Stimulated activated CD8-positive, alpha-beta memory T cell treated with anti-CD3 and anti-CD28 coated beads, Interleukin-7, amount 100 ng/mL, for 24 hours (primary cell): ENCODE measurements at regions not wholly inside any gene's neighbourhood (a gene's known extent, or its start where the extent isn't known, plus 50 kb on each side); places are given as distances from the start of the nearest gene placed in this dataset.

ENCODE experiments used
- DNase-seq: peaks from one replicate; pipeline ENCODE4 v3.0.0-alpha.2; 2020; ENCODE audit warnings: low read depth

DNA sequence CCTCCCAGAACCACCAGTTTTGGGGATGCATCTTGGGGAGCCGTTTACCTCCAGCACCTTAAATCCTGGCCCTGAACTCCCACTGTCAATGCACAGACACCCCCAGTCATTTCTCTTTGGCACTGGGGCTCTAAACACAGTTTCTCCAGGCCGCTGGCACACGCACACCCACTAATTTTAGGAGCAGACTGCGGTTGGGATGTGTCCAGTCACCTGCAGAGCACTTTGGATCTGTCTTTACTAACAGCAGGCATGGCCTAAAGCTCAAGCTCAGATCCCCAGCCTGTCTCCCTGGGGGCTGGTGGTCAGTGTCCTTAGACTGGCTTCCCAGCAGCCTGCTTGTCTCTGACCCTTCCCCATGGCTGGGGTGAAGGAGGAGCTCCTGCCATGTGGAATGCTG, 49.9 kb downstream of the SYNE3 start:
- no peak for DNase-seq

DNA sequence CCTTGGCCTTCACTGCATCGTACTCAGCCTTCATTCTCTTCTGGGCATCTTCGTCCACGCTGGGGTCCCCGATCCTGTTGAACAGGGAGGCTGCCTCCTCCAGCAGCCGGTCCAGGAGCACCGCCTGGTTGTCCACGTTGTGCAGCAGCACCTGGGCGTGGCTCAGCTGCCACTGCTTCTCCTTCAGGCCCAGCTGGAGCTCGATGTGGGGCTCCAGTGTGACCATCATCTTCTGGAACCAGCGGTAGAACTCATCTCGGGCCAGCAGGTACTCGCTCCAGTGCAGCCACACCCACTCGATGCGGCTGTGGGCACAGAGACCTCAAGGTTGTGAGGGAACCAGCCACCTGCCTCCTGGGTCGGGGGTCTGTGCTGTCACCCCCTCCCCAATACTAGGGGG, 50.5 kb downstream of the SYNE3 start:
- DNase-seq = no peak

DNA sequence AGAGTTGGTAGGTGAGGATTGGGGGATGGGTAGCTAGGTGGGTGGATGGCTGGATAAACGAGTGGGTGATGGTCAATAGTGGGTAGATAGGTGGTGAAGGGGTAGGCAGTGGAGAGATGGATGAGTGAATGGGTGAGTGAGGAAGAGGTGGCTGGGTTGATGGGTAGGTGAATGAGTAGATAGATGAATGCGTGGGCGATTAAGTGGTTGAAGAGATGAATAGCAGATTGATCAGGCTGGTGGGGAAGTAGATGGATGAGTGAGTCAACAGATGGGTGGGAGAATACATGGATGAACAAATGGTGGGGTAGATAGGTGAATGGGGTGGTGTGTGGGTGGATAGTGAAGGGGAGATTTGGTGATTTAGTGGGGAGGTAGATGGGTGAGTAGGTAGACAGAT, 51.1 kb downstream of the SYNE3 start:
- DNase-seq = no peak

DNA sequence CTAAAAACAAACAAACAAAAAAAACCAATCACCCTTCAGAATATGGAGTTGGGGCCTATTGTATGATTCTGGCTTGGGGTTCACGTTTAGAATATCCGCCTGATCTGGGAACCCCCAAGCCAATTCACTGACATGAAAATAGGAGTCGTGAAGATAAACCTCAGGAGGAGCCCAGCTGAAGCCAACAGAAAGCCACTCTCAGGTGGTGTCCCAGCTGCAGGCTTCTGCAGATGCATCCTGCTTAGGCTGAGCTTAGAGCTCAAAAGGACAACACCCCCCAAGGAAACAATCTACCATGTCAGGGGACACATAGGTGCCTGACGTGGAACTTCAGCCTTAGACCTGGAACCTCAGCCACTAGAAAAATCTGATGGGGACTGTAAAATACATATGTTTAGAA, 51.9 kb downstream of the SYNE3 start:
- no peak for DNase-seq

DNA sequence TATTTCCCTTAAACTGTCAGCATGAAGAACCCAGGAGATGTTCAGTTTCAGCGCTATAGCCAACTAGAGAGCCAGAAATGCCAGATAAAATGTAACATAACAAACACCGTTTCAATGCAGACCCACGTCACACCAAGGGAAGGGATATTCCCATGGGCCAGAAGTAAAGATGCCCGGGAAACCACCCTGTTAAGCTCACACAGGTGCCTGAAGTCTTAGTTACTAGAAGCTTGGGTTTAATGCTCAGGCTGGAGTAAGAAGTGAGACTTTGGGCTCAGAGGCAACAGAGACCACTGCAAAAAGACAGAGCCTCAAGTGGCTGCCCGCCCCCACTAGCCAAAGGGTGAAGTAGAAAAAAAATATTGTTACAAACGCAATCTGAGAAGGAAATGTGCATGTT, 52.3 kb downstream of the SYNE3 start:
- DNase-seq = no peak

- DNase-seq = no peak
These were observed 53.1 kb downstream of the SYNE3 start for GRCh38 chr14:95463171-95463901.

DNA sequence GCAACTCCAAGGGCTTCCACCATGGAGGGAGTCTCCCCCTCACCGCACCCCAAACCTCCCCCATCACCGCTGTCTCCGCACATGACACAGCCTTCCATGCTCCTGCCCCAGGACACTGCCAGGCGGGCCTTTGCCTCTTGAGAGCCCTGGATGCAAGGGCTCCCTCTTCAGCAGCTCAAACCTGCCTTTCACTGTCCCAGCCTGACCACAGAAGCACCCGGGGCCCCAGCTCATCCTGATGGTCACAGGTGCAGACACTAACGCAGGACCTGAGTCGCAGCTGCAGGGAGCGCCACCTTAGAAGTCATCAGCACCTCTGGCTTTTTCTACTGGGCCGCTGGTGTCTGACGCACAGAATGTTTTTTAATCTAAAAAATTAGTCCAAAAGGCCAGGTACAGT, 54.0 kb downstream of the SYNE3 start:
- no peak for DNase-seq

DNA sequence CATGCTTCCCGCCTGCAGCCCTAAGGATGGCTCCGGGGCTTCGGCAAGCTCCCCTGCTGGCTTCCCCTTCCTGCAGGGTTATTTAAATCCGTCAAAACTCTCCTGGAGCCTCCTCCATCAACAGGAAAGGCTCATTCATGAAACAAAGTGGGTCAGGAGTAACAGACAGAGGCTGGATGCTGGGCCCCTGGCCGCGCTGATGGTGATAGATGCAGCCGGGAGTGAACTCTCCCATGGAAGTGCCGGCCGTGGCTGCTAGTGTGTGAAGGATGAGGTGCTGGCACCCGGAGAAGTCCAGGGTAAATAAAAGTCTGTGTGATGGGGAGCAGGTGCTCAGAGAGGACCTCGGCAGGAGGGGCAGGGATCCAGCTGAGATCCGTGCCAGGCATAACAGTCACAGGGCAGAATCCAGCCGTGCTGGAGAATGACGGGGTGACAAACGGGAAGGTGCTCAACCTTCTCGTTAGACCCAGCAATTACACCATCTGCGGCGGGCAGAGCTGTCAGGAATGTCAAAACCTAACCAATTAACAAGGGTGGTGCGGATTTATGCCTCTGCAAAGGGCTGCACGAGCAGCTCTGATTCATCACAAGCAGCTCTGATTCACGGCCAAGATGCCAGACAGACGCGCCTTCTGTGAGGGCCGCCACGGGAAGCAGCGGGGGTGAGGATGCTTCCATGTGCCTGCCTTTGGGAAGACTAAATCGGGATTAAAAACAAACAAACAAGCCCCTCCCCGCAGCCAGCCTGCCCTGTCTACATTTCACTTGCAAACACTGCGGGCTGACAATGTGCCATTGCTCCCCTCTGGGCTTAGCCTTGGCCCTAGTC, 55.6 kb downstream of the SYNE3 start:
- DNase-seq = no peak

DNA sequence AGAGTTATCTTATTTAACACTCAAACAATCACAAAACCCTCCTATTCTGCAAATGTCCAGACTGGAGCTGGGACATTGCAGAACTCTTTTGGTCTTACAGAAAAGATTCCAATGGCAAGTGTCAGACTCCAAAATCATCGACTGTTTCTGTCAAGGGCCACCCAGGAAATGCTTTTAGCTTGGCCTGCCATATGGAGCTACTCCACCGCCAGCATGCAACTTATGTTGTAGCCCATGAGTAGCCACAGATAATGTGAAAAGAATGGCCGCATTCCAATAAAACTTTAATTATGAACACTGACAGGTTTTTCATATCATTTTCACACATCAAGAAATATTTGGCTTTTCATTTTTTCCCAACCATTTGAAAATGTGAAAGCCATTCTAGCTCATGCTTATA, 57.5 kb downstream of the SYNE3 start:
- no peak for DNase-seq

DNA sequence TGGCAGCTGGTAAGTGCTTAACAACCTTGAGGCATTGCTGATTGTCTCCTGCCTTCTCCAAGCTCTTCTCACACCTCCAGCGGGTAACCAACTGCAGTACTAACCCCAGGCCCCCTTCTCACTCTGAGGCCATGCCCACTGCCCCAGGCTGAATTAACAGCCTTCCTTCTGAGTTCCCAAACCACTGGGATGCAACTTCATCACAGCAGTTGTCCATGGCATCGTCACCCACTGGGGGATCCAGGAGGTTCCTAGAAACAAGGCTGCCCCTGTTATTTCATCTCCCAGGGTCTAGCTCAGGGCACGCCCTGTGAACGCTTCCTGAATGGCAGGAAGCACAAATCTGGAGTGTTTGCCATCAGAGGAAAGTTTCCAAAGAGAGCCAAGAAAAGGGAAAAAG, 58.0 kb downstream of the SYNE3 start:
- DNase-seq = no peak

- DNase-seq = no peak
These were observed 60.2 kb downstream of the SYNE3 start for GRCh38 chr14:95456281-95456680.

- DNase-seq = no peak
These were observed 61.2 kb downstream of the SYNE3 start for GRCh38 chr14:95455246-95455645.

DNA sequence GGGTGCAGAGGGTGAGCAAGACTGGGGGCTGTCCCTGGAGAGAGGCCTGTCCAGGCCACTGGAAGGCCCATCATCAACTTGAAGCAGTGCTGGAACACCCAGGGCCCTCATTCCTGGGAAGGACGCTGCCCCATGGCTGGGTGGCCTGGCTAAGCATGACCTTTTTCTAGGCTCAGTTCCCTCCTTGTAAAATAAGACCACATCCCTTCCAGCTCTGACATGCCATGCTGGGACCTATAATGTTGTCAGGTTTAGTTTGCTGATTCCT, 62.8 kb downstream of the SYNE3 start:
- no peak for DNase-seq

GRCh38 chr14:95452893-95453712, 63.3 kb downstream of the SYNE3 start:
- no peak for DNase-seq

- DNase-seq = no peak
These were observed 64.1 kb downstream of the SYNE3 start for GRCh38 chr14:95452176-95452892.

GRCh38 chr14:95449131-95449530, 67.3 kb downstream of the SYNE3 start:
- DNase-seq = no peak

DNA sequence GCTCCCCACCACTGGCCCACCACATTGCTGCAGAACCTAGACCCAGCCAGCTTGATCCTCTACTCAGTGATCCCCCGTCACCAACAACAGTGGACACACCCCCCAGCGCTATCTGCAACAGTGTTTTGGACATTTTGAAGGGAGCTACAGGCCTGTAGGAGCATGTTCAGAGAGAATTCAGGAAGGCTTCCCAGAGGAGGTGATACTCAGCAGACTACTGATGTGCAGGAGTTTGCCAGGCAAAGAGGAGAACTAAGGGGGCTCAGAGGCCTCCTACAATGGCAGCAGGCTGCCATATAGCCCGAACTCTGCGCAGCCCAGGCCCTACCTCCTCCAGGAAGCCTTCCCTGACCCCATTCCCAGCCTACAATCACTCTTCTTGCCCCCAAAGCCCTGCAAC, 70.0 kb downstream of the SYNE3 start:
- DNase-seq = no peak

DNA sequence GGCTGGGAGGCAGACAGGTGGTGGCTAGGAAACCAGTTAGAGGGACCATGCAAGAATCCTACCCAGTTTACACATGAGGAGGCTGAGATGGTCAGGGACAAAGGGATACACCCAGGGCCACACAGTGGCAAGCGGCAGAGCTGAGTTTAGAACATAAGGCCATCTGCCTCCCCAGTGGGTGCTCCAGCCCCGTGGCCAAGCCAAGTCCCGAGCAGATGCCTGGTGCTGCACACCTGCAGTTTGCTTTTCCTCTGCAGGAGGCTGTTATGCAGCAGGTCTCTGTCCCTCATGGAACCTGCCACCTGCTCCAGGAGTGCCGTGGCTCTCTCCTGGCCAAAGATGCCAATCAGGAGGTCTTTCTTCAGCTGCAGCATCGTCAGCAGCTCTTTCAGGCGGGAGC, 70.8 kb downstream of the SYNE3 start:
- no peak for DNase-seq

DNA sequence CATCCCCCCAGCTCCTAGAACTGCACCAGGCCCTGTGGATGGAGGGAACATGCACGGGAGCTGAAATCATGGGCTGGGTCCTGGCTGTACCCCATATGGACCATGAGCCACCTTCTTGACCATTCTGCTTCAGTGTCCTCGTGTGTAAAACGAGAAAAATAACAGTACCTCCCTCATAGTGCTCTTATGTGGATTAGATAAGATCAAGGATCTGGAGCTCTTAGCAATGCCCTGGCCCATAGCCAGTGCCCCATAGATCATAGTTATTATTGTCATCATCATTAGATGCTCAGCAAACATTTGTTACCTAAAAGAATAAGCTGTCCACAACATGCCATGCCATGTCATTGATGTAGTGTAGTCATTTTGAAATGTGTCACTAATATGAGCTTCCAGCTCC, 71.3 kb downstream of the SYNE3 start:
- DNase-seq = no peak

GRCh38 chr14:95444132-95445129, 72.0 kb downstream of the SYNE3 start:
- DNase-seq = no peak

GRCh38 chr14:95442633-95443021, 73.8 kb downstream of the SYNE3 start:
- DNase-seq = peak; percentile 58
